ENCODE measurements at regions not wholly inside any gene's neighbourhood (a gene's known extent, or its start where the extent isn't known, plus 50 kb on each side); places are given as distances from the start of the nearest gene placed in this dataset.

DNA sequence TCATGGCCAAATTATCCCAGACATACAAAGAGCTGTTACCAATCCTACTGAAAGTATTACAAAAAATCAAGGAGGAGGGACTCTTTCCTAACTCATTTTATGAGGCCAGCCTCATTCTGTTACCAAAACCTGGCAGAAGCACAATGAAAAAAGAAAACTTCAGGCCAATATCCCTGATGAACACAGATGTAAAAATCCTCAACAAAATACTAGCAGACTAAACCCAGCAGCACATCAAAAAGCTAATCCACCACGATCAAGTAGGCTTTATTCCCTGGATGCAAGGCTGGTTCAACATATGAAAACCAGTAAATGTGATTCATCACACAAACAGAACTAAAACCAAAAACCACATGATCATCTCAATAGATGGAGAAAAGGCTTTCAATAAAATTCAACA lies 109.2 kb downstream of the C6orf118 start:
- TF ChIP-seq CTCF (IDR thresholded peaks at IDR 0.05 in 2 of 3, conservative IDR thresholded peaks at IDR 0.05 in 1 of 3; ENCODE audit: borderline replicate concordance in 1 of 3, insufficient read depth in 1 of 3, low read depth in 2 of 3, low read length in 2 of 3) (no peak), POLR2A (IDR thresholded peaks at IDR 0.05; ENCODE audit: borderline replicate concordance, extremely low read depth, insufficient read depth, insufficient read length) (no peak), POLR2AphosphoS5 (IDR thresholded peaks at IDR 0.05; ENCODE audit: low read depth, low read length) (no peak), EZH2 (IDR thresholded peaks at IDR 0.05) (no peak), ZFX (IDR thresholded peaks at IDR 0.05) (no peak), EZH2phosphoT487 (IDR thresholded peaks at IDR 0.05; ENCODE audit: borderline replicate concordance) (no peak), RAD21 (IDR thresholded peaks at IDR 0.05; ENCODE audit: low read depth) (no peak), CEBPB (IDR thresholded peaks at IDR 0.05; ENCODE audit: low read depth) (no peak), SRF (IDR thresholded peaks at IDR 0.05; ENCODE audit: low read depth) (no peak)
- TF ChIP-seq, protein P1, sequence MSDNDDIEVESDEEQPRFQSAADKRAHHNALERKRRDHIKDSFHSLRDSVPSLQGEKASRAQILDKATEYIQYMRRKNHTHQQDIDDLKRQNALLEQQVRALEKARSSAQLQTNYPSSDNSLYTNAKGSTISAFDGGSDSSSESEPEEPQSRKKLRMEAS (IDR thresholded peaks at IDR 0.05) = no peak
